CD14-positive monocyte (primary cell): ENCODE measurements at regions not wholly inside any gene's neighbourhood (a gene's known extent, or its start where the extent isn't known, plus 50 kb on each side); places are given as distances from the start of the nearest gene placed in this dataset.

Source experiments
- DNase-seq, 3 donors: peaks; one replicate each; pipeline ENCODE4 v3.0.0-alpha.2; 2011 to 2022
- H2AFZ ChIP-seq: 2 replicates; pipeline ENCODE4 v1.6.0; 2012; ENCODE audit warnings: mild to moderate bottlenecking, low read depth, low read length, inconsistent platforms; ENCODE audit not compliant: insufficient read depth, poor library complexity, severe bottlenecking
- H3K27ac ChIP-seq, 2 donors: 1 replicate in 1 of 2; 2 replicates in 1 of 2; pipeline ENCODE4 v1.5.1; 2012 to 2013; ENCODE audit warnings: low read length in 2 of 2, control low read depth in 1 of 2, inconsistent platforms in 1 of 2, low read depth in 1 of 2, mild to moderate bottlenecking in 1 of 2
- H3K27me3 ChIP-seq, 2 donors: one replicate each; pipeline versions ENCODE4 v1.6.0 to v1.6.1; 2011 to 2013; ENCODE audit warnings: low read length in 2 of 2; ENCODE audit not compliant: control insufficient read depth in 2 of 2, insufficient read depth in 2 of 2
- H3K36me3 ChIP-seq, 2 donors: replicated peaks in 1 of 2; 1 replicate in 1 of 2; 2 replicates in 1 of 2; pipeline versions ENCODE4 v1.5.1 to v1.6.1; 2012 to 2013; ENCODE audit warnings: low read length in 2 of 2, control low read depth in 1 of 2, inconsistent platforms in 1 of 2, mild to moderate bottlenecking in 1 of 2; ENCODE audit not compliant: insufficient read depth in 2 of 2, control insufficient read depth in 1 of 2
- H3K4me1 ChIP-seq, 2 donors: 1 replicate in 1 of 2; 2 replicates in 1 of 2; pipeline versions ENCODE4 v1.5.1 to v1.6.1; 2012 to 2013; ENCODE audit warnings: low read length in 2 of 2, control low read depth in 1 of 2, inconsistent platforms in 1 of 2, mild to moderate bottlenecking in 1 of 2, moderate library complexity in 1 of 2; ENCODE audit not compliant: insufficient read depth in 2 of 2, control insufficient read depth in 1 of 2
- H3K4me2 ChIP-seq: replicated peaks from 2 replicates; pipeline ENCODE3; 2012; ENCODE audit warnings: low read length, moderate library complexity, mild to moderate bottlenecking; ENCODE audit not compliant: poor library complexity, severe bottlenecking; ENCODE audit errors: extremely low read depth
- H3K4me3 ChIP-seq, 3 experiments: fragments of 200-600 bp in 1 of 3; sonication (generic) in 1 of 3; replicated peaks in 1 of 3; 1 replicate in 2 of 3; 2 replicates in 1 of 3; pipeline ENCODE4 v1.5.1; 2011 to 2013; ENCODE audit warnings: low read length in 3 of 3, mild to moderate bottlenecking in 3 of 3, control low read depth in 2 of 3, low read depth in 2 of 3, inconsistent platforms in 1 of 3, moderate library complexity in 1 of 3
- H3K79me2 ChIP-seq: 2 replicates; pipeline ENCODE4 v1.6.0; 2012; ENCODE audit warnings: mild to moderate bottlenecking, control low read depth, inconsistent platforms, low read length, moderate library complexity; ENCODE audit not compliant: insufficient read depth
- H3K9ac ChIP-seq: 2 replicates; pipeline ENCODE4 v1.6.0; 2017; ENCODE audit warnings: low read length, mild to moderate bottlenecking; ENCODE audit not compliant: insufficient read depth, poor library complexity, severe bottlenecking
- H3K9me3 ChIP-seq, 2 donors: replicated peaks in 1 of 2; 1 replicate in 1 of 2; 2 replicates in 1 of 2; pipeline versions ENCODE4 v1.5.1 to v1.6.1; 2012 to 2013; ENCODE audit warnings: low read length in 2 of 2, control low read depth in 1 of 2; ENCODE audit not compliant: control insufficient read depth in 1 of 2, insufficient read depth in 1 of 2
- H4K20me1 ChIP-seq: 2 replicates; pipeline ENCODE4 v1.6.0; 2012; ENCODE audit warnings: mild to moderate bottlenecking, low read length, control low read depth, moderate library complexity; ENCODE audit not compliant: insufficient read depth
- H3K27ac Mint-ChIP-seq, 7 donors: one replicate each; pipeline ENCODE4 v1.8.0; 2020; ENCODE audit warnings: mild to moderate bottlenecking in 7 of 7, mixed read lengths in 7 of 7, moderate library complexity in 6 of 7, inconsistent platforms in 2 of 7
- H3K27me3 Mint-ChIP-seq, 3 donors: one replicate each; pipeline ENCODE4 v1.8.0; 2021 to 2022; ENCODE audit warnings: low read depth in 3 of 3, mild to moderate bottlenecking in 3 of 3, mixed read lengths in 3 of 3, moderate library complexity in 3 of 3, inconsistent platforms in 1 of 3
- H3K36me3 Mint-ChIP-seq, 2 donors: one replicate each; pipeline ENCODE4 v1.8.0; 2020; ENCODE audit warnings: mixed read lengths in 2 of 2, inconsistent platforms in 1 of 2, mild to moderate bottlenecking in 1 of 2
- H3K4me1 Mint-ChIP-seq: one replicate; pipeline ENCODE4 v1.8.0; 2020; ENCODE audit warnings: mild to moderate bottlenecking, mixed read lengths
- H3K4me3 Mint-ChIP-seq, 2 donors: one replicate each; pipeline ENCODE4 v1.8.0; 2020; ENCODE audit warnings: mild to moderate bottlenecking in 2 of 2, mixed read lengths in 2 of 2, moderate library complexity in 1 of 2
- H3K9me3 Mint-ChIP-seq, 7 donors: one replicate each; pipeline ENCODE4 v1.8.0; 2020 to 2022; ENCODE audit warnings: mixed read lengths in 7 of 7, mild to moderate bottlenecking in 6 of 7, moderate library complexity in 6 of 7, inconsistent platforms in 2 of 7
- WGBS: methylation state at CpG from one replicate; pipeline ENCODE4 v1.1.5; 2013; ENCODE audit warnings: missing lambda C conversion rate; ENCODE audit not compliant: insufficient coverage; 5-methylcytosine and 5-hydroxymethylcytosine counted together
- intact Hi-C, 2 donors: fragments of 100-400 bp; cut with micrococcal nuclease; formaldehyde crosslinking; loops; one replicate each; pipeline versions ENCODE4 v1.15.0 to v1.15.1; 2023
- TF ChIP-seq, protein P1 (sequence below): fragments of 200-600 bp; IDR thresholded peaks from one replicate; pipeline ENCODE4 v1.8.0; 2022; ENCODE audit warnings: antibody characterized with exemption, mild to moderate bottlenecking

DNA sequence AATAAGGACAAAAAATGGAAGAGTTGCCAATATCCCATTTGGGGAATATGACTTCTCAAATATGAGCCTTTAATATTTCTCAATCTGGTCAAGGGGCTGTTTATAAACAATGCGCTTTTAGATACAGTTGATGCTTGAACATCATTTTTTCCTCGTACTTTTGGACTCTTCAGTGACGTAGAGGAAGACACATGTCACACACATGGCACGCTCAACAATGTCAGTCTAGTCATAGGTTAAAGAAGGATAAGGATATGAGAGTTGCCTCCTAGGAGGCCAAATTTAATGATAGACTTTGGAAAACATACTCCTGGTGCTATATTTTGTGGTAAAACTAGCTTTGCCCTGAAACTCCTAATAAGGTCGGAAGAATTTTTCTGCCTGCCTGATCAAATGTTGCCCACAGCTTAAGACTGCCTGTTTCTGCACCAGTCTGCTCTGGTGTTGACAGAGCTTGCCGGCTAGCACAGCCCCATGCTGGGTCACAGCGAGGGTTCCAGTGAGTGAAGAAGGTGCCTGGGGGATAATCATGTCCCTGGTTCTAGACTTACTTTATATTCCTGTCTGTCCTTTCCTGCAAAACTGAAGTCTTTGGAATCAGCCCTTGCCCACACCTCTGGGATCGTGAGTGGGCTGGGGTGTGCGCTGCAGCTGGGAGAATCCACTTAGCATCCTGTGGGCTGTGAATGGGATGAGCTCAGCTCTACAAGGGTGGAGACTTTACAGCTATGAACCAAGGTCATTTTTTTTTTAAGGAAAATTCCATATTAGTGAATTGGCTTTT is 230.8 kb upstream of the IRX4 start:
- Mint-ChIP-seq H3K36me3 (no peaks in the 10 kb centered on the region), H3K27ac (no peak overlapping the region), H3K4me1 (no peaks in the 10 kb centered on the region), H3K4me3 (no peak overlapping the region), H3K27me3 (peaks cover 0 to 3% (median 0%) of the 10 kb centered on the region in 3 donors), H3K9me3 (peaks cover 0 to 8% (median 6%) of the 10 kb centered on the region in 7 donors)
- TF ChIP-seq, protein P1, sequence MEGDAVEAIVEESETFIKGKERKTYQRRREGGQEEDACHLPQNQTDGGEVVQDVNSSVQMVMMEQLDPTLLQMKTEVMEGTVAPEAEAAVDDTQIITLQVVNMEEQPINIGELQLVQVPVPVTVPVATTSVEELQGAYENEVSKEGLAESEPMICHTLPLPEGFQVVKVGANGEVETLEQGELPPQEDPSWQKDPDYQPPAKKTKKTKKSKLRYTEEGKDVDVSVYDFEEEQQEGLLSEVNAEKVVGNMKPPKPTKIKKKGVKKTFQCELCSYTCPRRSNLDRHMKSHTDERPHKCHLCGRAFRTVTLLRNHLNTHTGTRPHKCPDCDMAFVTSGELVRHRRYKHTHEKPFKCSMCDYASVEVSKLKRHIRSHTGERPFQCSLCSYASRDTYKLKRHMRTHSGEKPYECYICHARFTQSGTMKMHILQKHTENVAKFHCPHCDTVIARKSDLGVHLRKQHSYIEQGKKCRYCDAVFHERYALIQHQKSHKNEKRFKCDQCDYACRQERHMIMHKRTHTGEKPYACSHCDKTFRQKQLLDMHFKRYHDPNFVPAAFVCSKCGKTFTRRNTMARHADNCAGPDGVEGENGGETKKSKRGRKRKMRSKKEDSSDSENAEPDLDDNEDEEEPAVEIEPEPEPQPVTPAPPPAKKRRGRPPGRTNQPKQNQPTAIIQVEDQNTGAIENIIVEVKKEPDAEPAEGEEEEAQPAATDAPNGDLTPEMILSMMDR, result no peak
- Histone ChIP-seq H3K27me3 (no peaks in the 10 kb centered on the region), H2AFZ (no peak overlapping the region), H3K4me2 (no peak overlapping the region), H3K4me1 (no peaks in the 10 kb centered on the region), H3K36me3 (no peaks in the 10 kb centered on the region), H3K9ac (no peak overlapping the region), H3K27ac (no peak overlapping the region), H4K20me1 (no peaks in the 10 kb centered on the region), H3K9me3 (no peaks in the 10 kb centered on the region), H3K79me2 (no peaks in the 10 kb centered on the region), H3K4me3 (no peak overlapping the region)
- intact Hi-C loops, result no loop called here
- 92% methylated on average over 2 of the region's 9 CpGs for WGBS
- DNase-seq, result no peak

DNA sequence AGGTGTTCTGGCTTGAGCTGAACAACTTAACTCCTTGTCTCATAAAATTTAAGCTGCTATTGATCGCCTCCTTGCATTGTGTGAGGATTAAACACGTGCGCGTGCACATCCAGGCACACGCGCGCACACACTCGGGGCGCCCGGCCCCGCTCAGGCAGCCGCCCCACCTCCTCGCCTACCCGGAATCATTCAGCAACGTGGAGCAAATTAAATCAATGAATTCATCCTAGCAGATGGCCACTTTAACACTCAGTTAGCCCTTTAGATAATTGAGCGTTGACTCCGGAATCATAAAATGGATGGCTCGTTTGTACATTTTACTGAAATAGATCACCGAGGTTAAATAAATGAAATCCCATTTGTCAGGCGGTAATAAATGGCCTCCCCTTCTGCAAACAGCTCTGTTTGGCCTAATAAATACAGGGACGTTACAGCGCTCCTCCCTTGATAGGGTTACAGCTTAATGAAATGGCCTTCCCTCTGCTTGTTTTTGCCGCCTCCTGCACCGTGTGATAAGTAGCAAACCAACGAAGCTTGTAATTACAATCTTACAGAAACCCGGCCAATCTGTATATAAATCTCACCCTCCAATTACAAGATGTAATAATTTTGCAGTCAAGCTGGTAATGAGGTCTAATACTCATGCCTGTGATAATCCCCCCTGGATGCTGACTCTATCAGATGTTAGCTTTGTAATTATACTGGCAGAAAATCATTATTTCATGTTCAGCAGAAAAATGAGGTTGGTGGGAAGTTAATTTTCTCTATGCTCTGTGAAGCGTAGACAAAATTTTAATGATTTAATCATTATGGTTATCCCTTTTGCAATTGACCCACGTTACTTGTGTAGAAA is 229.7 kb upstream of the IRX4 start:
- intact Hi-C loops, result no loop called here
- Mint-ChIP-seq H3K27me3 (peaks cover 0 to 2% (median 0%) of the 10 kb centered on the region in 3 donors), H3K4me3 (no peak overlapping the region), H3K36me3 (no peaks in the 10 kb centered on the region), H3K9me3 (peaks cover 0 to 8% (median 6%) of the 10 kb centered on the region in 7 donors), H3K4me1 (no peaks in the 10 kb centered on the region), H3K27ac (no peak overlapping the region)
- Histone ChIP-seq H3K4me2 (no peak overlapping the region), H3K79me2 (no peaks in the 10 kb centered on the region), H3K36me3 (no peaks in the 10 kb centered on the region), H3K27ac (no peak overlapping the region), H4K20me1 (no peaks in the 10 kb centered on the region), H3K4me3 (no peak overlapping the region), H3K9ac (no peak overlapping the region), H3K27me3 (no peaks in the 10 kb centered on the region), H2AFZ (no peak overlapping the region), H3K9me3 (no peaks in the 10 kb centered on the region), H3K4me1 (no peaks in the 10 kb centered on the region)
- WGBS, result 89% methylated on average over 9 of the region's 28 CpGs
- DNase-seq, result no peak
- TF ChIP-seq, protein P1, result no peak
